ENCODE measurements at regions not wholly inside any gene's neighbourhood (a gene's known extent, or its start where the extent isn't known, plus 50 kb on each side); places are given as distances from the start of the nearest gene placed in this dataset.

DNA sequence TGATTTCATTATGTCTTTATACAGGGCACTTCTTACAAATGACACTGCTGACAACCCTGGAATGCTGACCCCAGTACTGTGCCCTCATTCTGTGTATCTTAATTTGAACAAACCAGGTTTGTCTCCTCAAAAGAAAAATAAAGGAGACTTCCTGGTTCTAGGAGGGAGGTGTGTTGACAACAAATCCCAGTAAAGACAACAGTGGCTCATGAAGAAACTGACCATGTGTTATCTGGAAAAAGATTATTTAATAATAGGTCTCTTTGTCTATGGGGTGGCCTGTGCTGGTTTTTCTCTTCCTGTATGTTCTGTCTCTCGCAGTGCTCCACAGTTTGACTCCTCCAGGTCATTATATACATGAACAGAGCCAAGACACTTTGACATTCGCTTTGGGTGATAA is 454.6 kb downstream of the LMO4 start:
- TF ChIP-seq POLR2A (IDR thresholded peaks at IDR 0.05), result no peak
- TF ChIP-seq, protein P1, sequence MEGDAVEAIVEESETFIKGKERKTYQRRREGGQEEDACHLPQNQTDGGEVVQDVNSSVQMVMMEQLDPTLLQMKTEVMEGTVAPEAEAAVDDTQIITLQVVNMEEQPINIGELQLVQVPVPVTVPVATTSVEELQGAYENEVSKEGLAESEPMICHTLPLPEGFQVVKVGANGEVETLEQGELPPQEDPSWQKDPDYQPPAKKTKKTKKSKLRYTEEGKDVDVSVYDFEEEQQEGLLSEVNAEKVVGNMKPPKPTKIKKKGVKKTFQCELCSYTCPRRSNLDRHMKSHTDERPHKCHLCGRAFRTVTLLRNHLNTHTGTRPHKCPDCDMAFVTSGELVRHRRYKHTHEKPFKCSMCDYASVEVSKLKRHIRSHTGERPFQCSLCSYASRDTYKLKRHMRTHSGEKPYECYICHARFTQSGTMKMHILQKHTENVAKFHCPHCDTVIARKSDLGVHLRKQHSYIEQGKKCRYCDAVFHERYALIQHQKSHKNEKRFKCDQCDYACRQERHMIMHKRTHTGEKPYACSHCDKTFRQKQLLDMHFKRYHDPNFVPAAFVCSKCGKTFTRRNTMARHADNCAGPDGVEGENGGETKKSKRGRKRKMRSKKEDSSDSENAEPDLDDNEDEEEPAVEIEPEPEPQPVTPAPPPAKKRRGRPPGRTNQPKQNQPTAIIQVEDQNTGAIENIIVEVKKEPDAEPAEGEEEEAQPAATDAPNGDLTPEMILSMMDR (IDR thresholded peaks at IDR 0.05), result no peak

Data from lower leg skin (tissue), 3 donors.